ENCODE measurements at regions not wholly inside any gene's neighbourhood (a gene's known extent, or its start where the extent isn't known, plus 50 kb on each side); places are given as distances from the start of the nearest gene placed in this dataset.

GRCh38 chr12:88251798-88252197 lies 109.7 kb downstream of the TMTC3 start:
- DNase-seq = no peak

- no peak for DNase-seq
Measured at GRCh38 chr12:88253371-88253978, 111.4 kb downstream of the TMTC3 start.

- no peak for DNase-seq
Measured at GRCh38 chr12:88255224-88255623, 113.1 kb downstream of the TMTC3 start.

GRCh38 chr12:88255847-88256246 lies 113.7 kb downstream of the TMTC3 start:
- DNase-seq = no peak

GRCh38 chr12:88258396-88258795 lies 116.3 kb downstream of the TMTC3 start:
- DNase-seq = no peak

GRCh38 chr12:88266806-88267360 lies 124.8 kb downstream of the TMTC3 start:
- peak in 1 of 2 experiments; percentile 30 for DNase-seq

- DNase-seq = no peak
Measured at GRCh38 chr12:88267630-88268029, 125.5 kb downstream of the TMTC3 start.

GRCh38 chr12:88272456-88272855 lies 130.3 kb downstream of the TMTC3 start:
- DNase-seq = no peak

GRCh38 chr12:88273450-88273849 lies 131.3 kb downstream of the TMTC3 start:
- DNase-seq = no peak

GRCh38 chr12:88273875-88274274 lies 131.8 kb downstream of the TMTC3 start:
- DNase-seq = peak in 1 of 2 experiments; percentile 55

- DNase-seq = no peak
Measured at GRCh38 chr12:88291498-88292131, 149.5 kb downstream of the TMTC3 start.

GRCh38 chr12:88298014-88298682 lies 156.0 kb downstream of the TMTC3 start:
- peak in 1 of 2 experiments; percentile 2 for DNase-seq

- DNase-seq = peak in 1 of 2 experiments; percentile 9
Measured at GRCh38 chr12:88298761-88299242, 156.7 kb downstream of the TMTC3 start.

- no peak for DNase-seq
Measured at GRCh38 chr12:88299567-88300101, 157.5 kb downstream of the TMTC3 start.

GRCh38 chr12:88300931-88301330 lies 158.8 kb downstream of the TMTC3 start:
- no peak for DNase-seq

GRCh38 chr12:88303335-88303734 lies 161.2 kb downstream of the TMTC3 start:
- DNase-seq = no peak

GRCh38 chr12:88305254-88305890 lies 163.3 kb downstream of the TMTC3 start:
- no peak for DNase-seq

- DNase-seq = no peak
Measured at GRCh38 chr12:88306471-88307069, 164.5 kb downstream of the TMTC3 start.

GRCh38 chr12:88307961-88308360 lies 165.9 kb downstream of the TMTC3 start:
- no peak for DNase-seq

GRCh38 chr12:88308825-88309224 lies 166.7 kb downstream of the TMTC3 start:
- DNase-seq = no peak

GRCh38 chr12:88309546-88309945 lies 167.4 kb downstream of the TMTC3 start:
- DNase-seq = no peak

GRCh38 chr12:88310069-88310468 lies 168.0 kb downstream of the TMTC3 start:
- DNase-seq = no peak

- DNase-seq = no peak
Measured at GRCh38 chr12:88310666-88311065, 168.6 kb downstream of the TMTC3 start.
